Mesenchymal stem cell (in vitro differentiated cells and primary cell): ENCODE measurements at regions not wholly inside any gene's neighbourhood (a gene's known extent, or its start where the extent isn't known, plus 50 kb on each side); places are given as distances from the start of the nearest gene placed in this dataset.

ENCODE experiments used
- DNase-seq: peaks from one replicate; pipeline ENCODE4 v3.0.0-alpha.2; 2013
- H2AFZ ChIP-seq: one replicate; pipeline ENCODE4 v1.6.1; 2013; ENCODE audit warnings: low read depth, mild to moderate bottlenecking, control low read depth, inconsistent platforms, low read length, moderate library complexity
- H2AK5ac ChIP-seq: 2 replicates; pipeline ENCODE4 v1.6.1; 2013; ENCODE audit warnings: low read length, moderate library complexity, mild to moderate bottlenecking, inconsistent platforms; ENCODE audit not compliant: severe bottlenecking
- H2BK120ac ChIP-seq: one replicate; pipeline ENCODE4 v1.6.1; 2013; ENCODE audit warnings: low read depth, mild to moderate bottlenecking, inconsistent platforms, low read length, moderate library complexity
- H2BK12ac ChIP-seq, 2 experiments: one replicate each; pipeline ENCODE4 v1.6.1; 2013; ENCODE audit warnings: inconsistent platforms in 2 of 2, low read length in 2 of 2, mild to moderate bottlenecking in 2 of 2, moderate library complexity in 2 of 2, control low read depth in 1 of 2
- H2BK15ac ChIP-seq: one replicate; pipeline ENCODE4 v1.6.1; 2013; ENCODE audit warnings: mild to moderate bottlenecking, low read depth, inconsistent platforms; ENCODE audit not compliant: poor library complexity, severe bottlenecking
- H2BK5ac ChIP-seq: 2 replicates; pipeline ENCODE4 v1.6.1; 2013; ENCODE audit warnings: low read depth, mild to moderate bottlenecking, low read length, control low read depth, inconsistent platforms; ENCODE audit not compliant: poor library complexity, severe bottlenecking
- H3K14ac ChIP-seq, 2 experiments: one replicate each; pipeline ENCODE4 v1.6.1; 2013; ENCODE audit warnings: inconsistent platforms in 2 of 2, low read length in 2 of 2, control low read depth in 1 of 2, mild to moderate bottlenecking in 1 of 2, moderate library complexity in 1 of 2
- H3K18ac ChIP-seq, 2 experiments: one replicate each; pipeline ENCODE4 v1.6.1; 2013; ENCODE audit warnings: inconsistent platforms in 2 of 2, low read length in 2 of 2, control low read depth in 1 of 2, low read depth in 1 of 2, mild to moderate bottlenecking in 1 of 2
- H3K23ac ChIP-seq, 2 experiments: one replicate each; pipeline ENCODE4 v1.6.1; 2013; ENCODE audit warnings: inconsistent platforms in 2 of 2, low read length in 2 of 2, mild to moderate bottlenecking in 2 of 2, moderate library complexity in 2 of 2, control low read depth in 1 of 2
- H3K27ac ChIP-seq: 2 replicates; pipeline ENCODE4 v1.5.1; 2013; ENCODE audit warnings: mild to moderate bottlenecking, moderate library complexity, low read length, control low read depth, inconsistent platforms; ENCODE audit not compliant: poor library complexity, severe bottlenecking
- H3K27me3 ChIP-seq, 2 experiments: 2 replicates each; pipeline versions ENCODE4 v1.6.1 to v1.7.0; 2013; ENCODE audit warnings: low read length in 2 of 2, mild to moderate bottlenecking in 2 of 2, moderate library complexity in 2 of 2, control low read depth in 1 of 2, inconsistent platforms in 1 of 2; ENCODE audit not compliant: control insufficient read depth in 1 of 2, insufficient read depth in 1 of 2
- H3K36me3 ChIP-seq, 2 experiments: 2 replicates each; pipeline versions ENCODE4 v1.6.1 to v1.7.0; 2013; ENCODE audit warnings: low read length in 2 of 2, control low read depth in 1 of 2, inconsistent platforms in 1 of 2, low read depth in 1 of 2, mild to moderate bottlenecking in 1 of 2; ENCODE audit not compliant: insufficient read depth in 2 of 2, control insufficient read depth in 1 of 2
- H3K4ac ChIP-seq, 2 experiments: one replicate each; pipeline ENCODE4 v1.6.1; 2013; ENCODE audit warnings: inconsistent platforms in 2 of 2, low read length in 2 of 2, mild to moderate bottlenecking in 2 of 2, moderate library complexity in 2 of 2, control low read depth in 1 of 2, low read depth in 1 of 2
- H3K4me1 ChIP-seq: 2 replicates; pipeline ENCODE4 v1.6.1; 2013; ENCODE audit warnings: low read depth, low read length, control low read depth; ENCODE audit not compliant: control insufficient read depth, insufficient read depth
- H3K4me2 ChIP-seq: 2 replicates; pipeline ENCODE4 v1.6.1; 2013; ENCODE audit warnings: low read length, mild to moderate bottlenecking, inconsistent platforms; ENCODE audit not compliant: poor library complexity, severe bottlenecking
- H3K4me3 ChIP-seq, 2 experiments: 2 replicates each; pipeline versions ENCODE4 v1.5.1 to v1.7.0; 2013; ENCODE audit warnings: low read length in 2 of 2, mild to moderate bottlenecking in 2 of 2, control low read depth in 1 of 2, low read depth in 1 of 2; ENCODE audit not compliant: insufficient read depth in 1 of 2
- H3K79me1 ChIP-seq: replicated peaks from 2 replicates; pipeline ENCODE4 v1.6.1; 2013; ENCODE audit warnings: mild to moderate bottlenecking, control low read depth, low read length, inconsistent platforms; ENCODE audit not compliant: poor library complexity, severe bottlenecking
- H3K9ac ChIP-seq: 2 replicates; pipeline ENCODE4 v1.7.0; 2013; ENCODE audit warnings: mild to moderate bottlenecking, low read length, moderate library complexity
- H3K9me3 ChIP-seq: 2 replicates; pipeline ENCODE4 v1.7.0; 2013; ENCODE audit warnings: mild to moderate bottlenecking, low read length; ENCODE audit not compliant: control insufficient read depth
- H4K8ac ChIP-seq: one replicate; pipeline ENCODE4 v1.6.1; 2013; ENCODE audit warnings: inconsistent platforms, mild to moderate bottlenecking, low read length, moderate library complexity
- H4K91ac ChIP-seq: one replicate; pipeline ENCODE4 v1.6.1; 2013; ENCODE audit warnings: mild to moderate bottlenecking, low read length, inconsistent platforms
- WGBS: methylation state at CpG from one replicate; pipeline ENCODE4 v1.1.7; 2013; ENCODE audit warnings: mixed read lengths; 5-methylcytosine and 5-hydroxymethylcytosine counted together

DNA sequence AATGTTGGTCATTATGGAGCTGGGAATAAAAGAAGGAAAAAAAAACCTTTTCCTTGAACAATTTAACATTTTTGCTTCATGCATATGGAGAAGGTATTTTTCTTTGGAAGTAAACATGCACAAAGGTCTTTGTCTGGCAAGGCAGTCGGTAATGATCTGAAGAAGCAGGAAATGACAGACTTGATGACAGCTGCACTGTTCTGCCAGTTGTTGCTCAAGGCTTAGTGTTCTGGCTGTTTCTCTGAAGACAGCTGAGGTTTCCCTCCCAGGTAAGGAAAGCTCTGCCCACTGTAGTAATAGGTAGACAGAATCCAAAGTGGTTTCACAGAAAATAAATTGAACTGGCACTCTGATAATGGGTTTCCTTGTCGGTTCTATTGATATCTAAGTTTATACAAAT is 308.4 kb upstream of the GCFC2 start:
- Histone ChIP-seq H3K27ac (no peak overlapping the region), H3K4me2 (no peak overlapping the region), H3K27me3 (no peaks in the 10 kb centered on the region), H2AFZ (no peak overlapping the region), H3K23ac (no peak overlapping the region), H2BK12ac (no peak overlapping the region), H3K18ac (no peak overlapping the region), H3K9ac (no peak overlapping the region), H3K9me3 (no peaks in the 10 kb centered on the region), H2BK120ac (no peak overlapping the region), H3K14ac (no peak overlapping the region), H3K4me1 (no peaks in the 10 kb centered on the region), H4K91ac (no peak overlapping the region), H3K4me3 (no peak overlapping the region), H4K8ac (no peak overlapping the region), H3K79me1 (no peaks in the 10 kb centered on the region), H2BK5ac (no peak overlapping the region), H2AK5ac (no peak overlapping the region), H3K36me3 (no peaks in the 10 kb centered on the region), H3K4ac (no peak overlapping the region), H2BK15ac (no peak overlapping the region)
- no peak for DNase-seq
- WGBS = 39% methylated on average over 1 of the region's 2 CpGs

DNA sequence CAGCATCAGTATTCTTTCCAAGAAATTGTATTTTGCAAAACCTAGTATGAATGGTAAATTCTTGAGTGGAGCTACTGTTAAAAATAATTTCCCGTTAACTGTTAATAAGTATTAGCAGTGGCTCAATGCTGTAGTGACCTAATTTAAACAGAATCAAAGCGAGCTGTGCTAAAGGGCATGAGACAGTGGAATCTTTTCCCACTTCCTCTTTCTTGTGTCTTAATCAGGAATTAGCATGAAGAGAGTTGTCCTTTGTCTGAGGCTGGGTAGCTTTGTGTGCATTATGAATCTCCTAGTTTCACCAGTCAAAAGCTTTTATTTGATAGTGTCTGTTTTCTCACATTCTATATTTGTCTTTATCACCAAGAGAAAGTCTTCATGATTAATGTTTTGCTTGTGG is 298.8 kb upstream of the GCFC2 start:
- WGBS = 95% methylated on average over 2 of the region's 2 CpGs
- H3K9me3 ChIP-seq = peaks cover 4% of the 10 kb centered on the region
- DNase-seq = no peak
- no peaks in the 10 kb centered on the region for H3K79me1 ChIP-seq
- no peak overlapping the region for H2BK12ac ChIP-seq
- H2BK120ac ChIP-seq = no peak overlapping the region
- H3K4ac ChIP-seq = no peak overlapping the region
- no peak overlapping the region for H3K4me2 ChIP-seq
- no peak overlapping the region for H3K18ac ChIP-seq
- H2BK15ac ChIP-seq = no peak overlapping the region
- no peaks in the 10 kb centered on the region for H3K27me3 ChIP-seq
- no peak overlapping the region for H2AFZ ChIP-seq
- no peak overlapping the region for H3K4me3 ChIP-seq
- no peaks in the 10 kb centered on the region for H3K36me3 ChIP-seq
- no peak overlapping the region for H3K23ac ChIP-seq
- no peak overlapping the region for H3K27ac ChIP-seq
- H3K9ac ChIP-seq = no peak overlapping the region
- no peak overlapping the region for H2BK5ac ChIP-seq
- no peak overlapping the region for H4K91ac ChIP-seq
- H3K14ac ChIP-seq = no peak overlapping the region
- no peak overlapping the region for H4K8ac ChIP-seq
- no peaks in the 10 kb centered on the region for H3K4me1 ChIP-seq
- no peak overlapping the region for H2AK5ac ChIP-seq

DNA sequence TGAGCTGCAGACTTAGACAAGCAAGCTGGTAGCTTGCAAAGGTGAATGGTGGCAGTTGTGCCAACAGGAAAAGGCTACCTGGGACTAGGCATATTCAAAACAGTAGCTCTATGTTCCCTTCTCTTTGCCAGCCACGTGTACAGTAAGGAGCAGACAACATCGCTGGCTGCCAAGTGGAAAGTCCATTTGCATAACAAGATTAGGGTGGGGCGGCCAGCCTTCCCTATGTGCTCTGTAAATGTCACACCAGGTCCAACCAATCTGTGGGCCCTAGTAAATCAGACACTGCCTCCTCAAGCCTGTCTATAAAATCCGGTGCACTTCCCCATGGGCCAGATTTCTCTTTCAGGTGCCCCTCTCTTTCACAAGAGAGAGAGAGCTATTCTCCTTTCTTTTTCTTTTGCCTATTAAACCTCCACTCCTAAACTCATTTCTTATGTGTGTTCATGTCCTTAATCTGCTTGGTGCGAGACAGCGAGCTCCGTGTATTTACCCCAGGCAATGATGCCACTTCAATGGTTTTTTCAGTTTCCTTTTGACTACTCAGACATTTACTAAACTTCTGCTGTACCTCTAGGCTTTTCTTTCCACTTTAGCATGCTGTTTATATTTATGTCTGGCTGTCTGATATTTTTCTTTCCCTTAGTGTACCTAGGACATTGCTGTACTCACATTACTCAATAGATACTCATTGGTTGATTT is 297.4 kb upstream of the GCFC2 start:
- no peak overlapping the region for H2AK5ac ChIP-seq
- no peak overlapping the region for H3K4me3 ChIP-seq
- H3K36me3 ChIP-seq = no peaks in the 10 kb centered on the region
- peaks cover 4% of the 10 kb centered on the region for H3K9me3 ChIP-seq
- no peak overlapping the region for H3K23ac ChIP-seq
- no peak overlapping the region for H2BK120ac ChIP-seq
- H2BK5ac ChIP-seq = no peak overlapping the region
- H4K91ac ChIP-seq = no peak overlapping the region
- WGBS = 58% methylated on average over 7 of the region's 7 CpGs
- H3K4ac ChIP-seq = no peak overlapping the region
- no peak overlapping the region for H4K8ac ChIP-seq
- no peak overlapping the region for H3K27ac ChIP-seq
- H3K4me2 ChIP-seq = no peak overlapping the region
- H3K14ac ChIP-seq = no peak overlapping the region
- H2BK12ac ChIP-seq = no peak overlapping the region
- DNase-seq = no peak
- no peak overlapping the region for H2AFZ ChIP-seq
- H3K18ac ChIP-seq = no peak overlapping the region
- no peaks in the 10 kb centered on the region for H3K79me1 ChIP-seq
- no peaks in the 10 kb centered on the region for H3K4me1 ChIP-seq
- no peak overlapping the region for H2BK15ac ChIP-seq
- H3K27me3 ChIP-seq = no peaks in the 10 kb centered on the region
- no peak overlapping the region for H3K9ac ChIP-seq

DNA sequence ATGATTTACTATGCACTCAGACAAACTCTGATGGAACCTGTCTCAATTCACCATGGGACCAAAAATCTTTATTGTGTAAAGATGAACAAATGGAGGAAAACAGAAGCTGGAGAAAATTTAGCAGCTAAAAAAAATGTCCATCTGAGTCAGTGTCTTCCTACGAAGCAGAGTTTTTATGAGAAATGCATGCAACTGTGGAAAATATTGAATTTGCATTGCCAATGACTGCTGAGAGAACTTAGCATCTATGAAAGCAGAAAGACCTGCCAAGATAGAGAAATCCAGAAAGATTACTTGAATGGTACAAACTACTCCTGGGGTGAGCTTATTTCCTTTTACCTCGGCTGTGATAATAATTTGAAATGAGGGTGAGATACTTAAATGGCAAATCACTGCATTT is 289.7 kb upstream of the GCFC2 start:
- no peak overlapping the region for H3K4me2 ChIP-seq
- H4K91ac ChIP-seq = no peak overlapping the region
- WGBS = 79% methylated on average over 1 of the region's 2 CpGs
- no peak overlapping the region for H2AK5ac ChIP-seq
- H3K23ac ChIP-seq = no peak overlapping the region
- peaks cover 12% of the 10 kb centered on the region for H3K9me3 ChIP-seq
- H2BK12ac ChIP-seq = no peak overlapping the region
- H3K9ac ChIP-seq = no peak overlapping the region
- no peak overlapping the region for H3K18ac ChIP-seq
- no peaks in the 10 kb centered on the region for H3K4me1 ChIP-seq
- no peak overlapping the region for H3K4me3 ChIP-seq
- no peak overlapping the region for H2AFZ ChIP-seq
- no peak overlapping the region for H2BK120ac ChIP-seq
- H3K27ac ChIP-seq = no peak overlapping the region
- no peaks in the 10 kb centered on the region for H3K79me1 ChIP-seq
- no peak for DNase-seq
- no peaks in the 10 kb centered on the region for H3K27me3 ChIP-seq
- H2BK5ac ChIP-seq = no peak overlapping the region
- no peaks in the 10 kb centered on the region for H3K36me3 ChIP-seq
- no peak overlapping the region for H3K14ac ChIP-seq
- H2BK15ac ChIP-seq = no peak overlapping the region
- no peak overlapping the region for H4K8ac ChIP-seq
- no peak overlapping the region for H3K4ac ChIP-seq
